Peyer's patch (tissue), 4 donors: ENCODE measurements at regions not wholly inside any gene's neighbourhood (a gene's known extent, or its start where the extent isn't known, plus 50 kb on each side); places are given as distances from the start of the nearest gene placed in this dataset.

Experiments used
- DNase-seq, 3 donors: peaks; one replicate each; pipeline ENCODE4 v3.0.0-alpha.2; 2017 to 2019
- H3K27ac ChIP-seq, 4 donors: fragments of 200-600 bp; sonication (generic); one replicate each; pipeline ENCODE4 v1.5.1; 2016 to 2019
- H3K27me3 ChIP-seq, 2 donors: fragments of 200-600 bp; sonication (generic); one replicate each; pipeline ENCODE4 v1.5.1; 2019
- H3K36me3 ChIP-seq, 3 donors: fragments of 200-600 bp; sonication (generic); one replicate each; pipeline ENCODE4 v1.5.1; 2016 to 2019
- H3K4me1 ChIP-seq, 4 donors: fragments of 200-600 bp; sonication (generic); one replicate each; pipeline ENCODE4 v1.5.1; 2016 to 2019
- H3K4me3 ChIP-seq, 4 donors: fragments of 200-600 bp; sonication (generic); 1 replicate in 3 of 4; 2 replicates in 1 of 4; pipeline ENCODE4 v1.5.1; 2016 to 2019; ENCODE audit warnings: mild to moderate bottlenecking in 1 of 4
- H3K9me3 ChIP-seq, 4 donors: fragments of 200-600 bp; sonication (generic); one replicate each; pipeline ENCODE4 v1.5.1; 2016 to 2019; ENCODE audit warnings: mild to moderate bottlenecking in 1 of 4
- CTCF ChIP-seq, 6 experiments: fragments of 450-650 bp in 4 of 6; fragments of 200-600 bp in 2 of 6; sonication (generic) in 1 of 6; IDR thresholded peaks; one replicate each; pipeline ENCODE4 v1.5.1; 2017 to 2019; ENCODE audit warnings: antibody characterized with exemption in 6 of 6, mild to moderate bottlenecking in 3 of 6, moderate library complexity in 1 of 6
- POLR2A ChIP-seq, 2 donors: fragments of 450-650 bp; IDR thresholded peaks; one replicate each; pipeline ENCODE4 v1.5.1; 2017; ENCODE audit warnings: antibody characterized with exemption in 2 of 2, mild to moderate bottlenecking in 2 of 2, moderate library complexity in 2 of 2

DNA sequence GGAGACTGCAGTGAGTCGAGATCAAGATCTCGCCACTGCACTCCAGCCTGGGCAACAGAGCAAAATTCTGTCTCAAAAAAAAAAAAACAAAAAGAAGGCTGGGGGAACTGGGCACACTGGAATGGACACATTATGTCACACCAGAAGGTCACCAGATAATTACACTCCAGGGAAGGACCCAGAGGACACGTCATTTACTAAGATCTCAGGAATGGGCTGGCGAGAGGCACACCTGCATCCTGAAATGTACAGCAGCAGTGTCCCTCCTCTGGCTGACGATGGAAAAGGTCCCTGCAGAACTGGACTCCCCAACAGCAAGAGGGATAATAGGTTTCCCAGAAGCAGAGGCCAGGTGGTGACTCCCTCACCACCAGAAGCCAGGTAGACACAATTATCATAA, 243.5 kb downstream of the BCL11B start:
- H3K4me1 ChIP-seq, result no peaks in the 10 kb centered on the region
- H3K27me3 ChIP-seq, result no peaks in the 10 kb centered on the region
- no peak for DNase-seq
- H3K27ac ChIP-seq, result no peak overlapping the region
- H3K9me3 ChIP-seq, result no peaks in the 10 kb centered on the region
- no peak overlapping the region for H3K4me3 ChIP-seq
- TF ChIP-seq POLR2A (IDR thresholded peaks at IDR 0.05) (no peak), CTCF (IDR thresholded peaks at IDR 0.05) (no peak)
- no peaks in the 10 kb centered on the region for H3K36me3 ChIP-seq

- Histone ChIP-seq H3K27me3 (no peaks in the 10 kb centered on the region), H3K4me1 (no peaks in the 10 kb centered on the region), H3K9me3 (no peaks in the 10 kb centered on the region), H3K27ac (no peak overlapping the region), H3K4me3 (no peak overlapping the region), H3K36me3 (no peaks in the 10 kb centered on the region)
- TF ChIP-seq POLR2A (IDR thresholded peaks at IDR 0.05), result no peak
- no peak for TF ChIP-seq CTCF (IDR thresholded peaks at IDR 0.05)
- no peak for DNase-seq
Measured at GRCh38 chr14:99029145-99029915, 242.7 kb downstream of the BCL11B start.

DNA sequence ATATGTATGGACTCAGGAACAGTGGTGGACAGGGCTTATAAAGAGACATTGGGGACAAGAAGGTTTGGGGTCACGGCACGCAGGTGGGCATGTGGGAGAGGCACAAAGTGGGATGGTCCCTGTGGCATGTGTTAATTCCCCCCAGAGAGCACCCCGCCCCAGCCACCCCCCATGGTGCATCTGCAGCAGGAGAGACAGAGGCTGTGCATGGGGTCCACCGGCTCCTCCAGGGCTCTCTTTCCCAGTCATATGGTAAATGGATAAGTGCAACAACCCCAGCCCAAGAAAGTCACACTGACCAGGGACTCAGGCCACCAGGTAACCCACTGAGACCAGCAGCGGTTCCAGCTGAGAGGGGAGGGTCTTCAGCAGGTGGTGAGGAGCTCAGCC, 242.1 kb downstream of the BCL11B start:
- Histone ChIP-seq H3K4me3 (no peak overlapping the region), H3K27me3 (no peaks in the 10 kb centered on the region), H3K27ac (no peak overlapping the region), H3K36me3 (no peaks in the 10 kb centered on the region), H3K9me3 (no peaks in the 10 kb centered on the region), H3K4me1 (no peaks in the 10 kb centered on the region)
- no peak for TF ChIP-seq CTCF (IDR thresholded peaks at IDR 0.05)
- no peak for TF ChIP-seq POLR2A (IDR thresholded peaks at IDR 0.05)
- DNase-seq, result no peak

GRCh38 chr14:99030454-99030853, 241.5 kb downstream of the BCL11B start:
- H3K27ac ChIP-seq, result no peak overlapping the region
- H3K9me3 ChIP-seq, result no peaks in the 10 kb centered on the region
- no peak overlapping the region for H3K4me3 ChIP-seq
- no peaks in the 10 kb centered on the region for H3K4me1 ChIP-seq
- H3K27me3 ChIP-seq, result no peaks in the 10 kb centered on the region
- H3K36me3 ChIP-seq, result no peaks in the 10 kb centered on the region
- TF ChIP-seq CTCF (IDR thresholded peaks at IDR 0.05) (no peak), POLR2A (IDR thresholded peaks at IDR 0.05) (no peak)
- DNase-seq, result no peak

- no peaks in the 10 kb centered on the region for H3K27me3 ChIP-seq
- H3K27ac ChIP-seq, result no peak overlapping the region
- H3K36me3 ChIP-seq, result no peaks in the 10 kb centered on the region
- no peak for TF ChIP-seq POLR2A (IDR thresholded peaks at IDR 0.05)
- no peak for TF ChIP-seq CTCF (IDR thresholded peaks at IDR 0.05)
- no peaks in the 10 kb centered on the region for H3K9me3 ChIP-seq
- no peak overlapping the region for H3K4me3 ChIP-seq
- DNase-seq, result no peak
- H3K4me1 ChIP-seq, result peaks cover 0 to 6% (median 0%) of the 10 kb centered on the region in 4 donors
Measured at GRCh38 chr14:99032759-99033158, 239.2 kb downstream of the BCL11B start.
